ENCODE measurements at regions not wholly inside any gene's neighbourhood (a gene's known extent, or its start where the extent isn't known, plus 50 kb on each side); places are given as distances from the start of the nearest gene placed in this dataset.
"Not testable (repeated sequence)": the region's sequence is repeated elsewhere in the genome, so short reads cannot be mapped to it uniquely, and the experiment has no call there.

DNA sequence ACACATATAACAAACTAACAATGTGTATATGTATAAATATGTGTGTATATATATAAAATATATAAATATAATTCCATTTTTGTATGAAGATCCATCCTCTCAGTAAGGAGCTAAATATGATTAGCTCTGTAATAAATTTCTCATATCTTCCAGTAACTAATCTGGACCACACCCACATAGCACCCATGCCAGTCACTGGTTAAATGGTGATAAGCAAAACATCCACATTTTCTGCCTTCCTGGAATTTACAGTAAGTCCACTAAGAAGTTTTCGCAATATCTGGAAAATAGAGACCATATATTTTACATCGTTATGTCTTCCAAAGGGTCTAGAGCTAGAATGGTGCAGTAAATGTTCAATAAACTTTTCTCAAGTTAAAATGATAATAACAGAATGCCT, 151.5 kb upstream of the STMND1 start:
- DNase-seq (ENCODE audit: low read depth in 2 of 3, low spot score in 2 of 3) = no peak

DNA sequence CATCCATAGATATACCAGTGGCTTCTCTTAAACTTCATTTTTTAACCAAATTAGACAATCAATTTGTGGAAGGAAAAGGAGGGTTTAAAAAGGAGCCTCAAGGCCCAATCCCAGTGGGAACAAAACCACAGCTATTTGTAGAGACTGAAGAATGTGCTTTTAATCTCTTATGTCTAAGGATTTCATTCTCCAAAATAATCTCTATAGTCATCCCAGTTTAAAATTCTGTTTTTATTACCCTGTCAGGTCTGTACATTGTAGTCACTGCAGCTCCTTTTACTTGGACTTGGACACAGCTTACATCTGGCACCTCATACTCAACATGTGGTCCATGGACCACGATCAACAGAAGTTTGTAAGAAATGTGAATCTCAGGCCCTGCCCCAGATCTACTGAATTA, 152.1 kb upstream of the STMND1 start:
- no peak for DNase-seq (ENCODE audit: low read depth in 2 of 3, low spot score in 2 of 3)

DNA sequence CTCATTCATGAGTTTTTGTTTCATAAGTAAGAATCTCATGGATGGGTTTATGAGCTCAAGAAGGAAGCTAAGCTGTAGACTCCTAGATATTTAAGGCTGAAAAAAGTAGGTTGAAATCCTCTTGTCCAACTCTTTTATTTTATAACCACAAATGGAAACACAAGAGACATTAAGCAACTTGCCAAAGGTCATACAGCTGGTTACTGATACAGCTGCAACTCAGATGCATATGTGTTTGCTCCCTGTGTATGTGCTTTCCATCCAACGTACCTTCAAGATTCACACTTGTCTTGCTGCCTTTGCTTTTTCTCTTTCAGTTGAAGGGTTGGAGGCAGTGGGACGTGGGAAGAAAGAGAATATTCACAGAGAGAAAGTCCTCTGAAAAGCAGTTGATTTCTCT, 153.5 kb upstream of the STMND1 start:
- no peak for DNase-seq (ENCODE audit: low read depth in 2 of 3, low spot score in 2 of 3)

GRCh38 chr6:16947375-16948015, 154.4 kb upstream of the STMND1 start:
- DNase-seq (ENCODE audit: low read depth in 2 of 3, low spot score in 2 of 3) = no peak

DNA sequence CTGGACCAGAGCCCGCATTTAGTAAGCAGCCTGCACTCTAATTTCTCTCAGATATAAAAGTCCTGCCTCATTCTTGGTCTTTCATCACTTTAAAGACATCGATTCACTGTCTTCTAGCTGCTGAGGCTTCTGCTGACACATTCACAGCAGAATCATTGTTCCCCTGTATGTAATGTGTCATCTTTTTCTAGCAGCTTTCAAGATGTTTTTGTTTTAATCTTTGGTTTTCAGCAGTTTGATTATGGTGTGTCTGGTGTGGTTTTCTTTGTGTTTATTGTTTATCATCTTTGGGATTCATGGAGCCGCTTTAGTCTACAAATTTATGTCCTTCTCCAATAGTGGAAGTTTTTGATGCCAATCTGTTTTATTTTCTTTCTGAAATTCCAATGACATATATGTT, 157.3 kb upstream of the STMND1 start:
- no peak for DNase-seq (ENCODE audit: low read depth in 2 of 3, low spot score in 2 of 3)

DNA sequence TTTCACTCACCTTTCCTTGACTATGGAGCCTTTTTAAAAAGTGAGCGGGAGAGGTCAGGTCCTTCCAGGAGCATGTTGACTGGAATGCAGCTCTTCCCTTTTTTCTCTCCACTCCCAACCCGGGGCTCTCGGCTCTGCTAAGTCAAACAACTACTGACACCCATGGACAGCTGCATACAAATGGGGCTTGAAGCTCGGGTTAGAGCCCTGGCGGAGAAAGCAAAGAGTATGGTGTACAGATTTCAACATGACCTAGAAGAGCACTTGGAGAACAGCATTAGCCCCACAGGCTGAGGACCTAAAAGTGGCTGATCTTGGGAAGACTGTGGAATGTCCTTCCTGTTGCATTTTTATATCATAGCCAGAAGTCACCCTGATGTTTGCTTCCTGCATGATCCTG, 162.0 kb upstream of the STMND1 start:
- no peak for DNase-seq (ENCODE audit: low read depth in 2 of 3, low spot score in 2 of 3)

DNA sequence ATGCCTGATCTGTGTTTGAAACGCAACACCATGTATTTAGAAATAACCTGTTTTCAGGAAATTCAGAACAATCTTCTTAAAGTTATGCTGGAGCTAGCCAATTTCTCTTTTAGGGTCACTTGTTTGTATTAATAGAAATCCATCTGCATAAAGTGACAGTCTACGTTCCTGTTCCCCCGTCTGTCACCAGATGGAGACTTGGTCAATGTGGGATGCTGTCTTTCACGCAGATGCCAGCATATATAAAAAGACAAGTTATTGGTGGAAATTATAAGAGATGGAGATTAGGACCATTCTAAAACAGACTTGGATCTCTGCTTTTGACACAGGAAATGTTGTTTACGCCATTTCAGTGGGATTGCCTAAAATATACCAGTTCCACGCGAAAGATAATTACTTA, 162.5 kb upstream of the STMND1 start:
- no peak for DNase-seq (ENCODE audit: low read depth in 2 of 3, low spot score in 2 of 3)

DNA sequence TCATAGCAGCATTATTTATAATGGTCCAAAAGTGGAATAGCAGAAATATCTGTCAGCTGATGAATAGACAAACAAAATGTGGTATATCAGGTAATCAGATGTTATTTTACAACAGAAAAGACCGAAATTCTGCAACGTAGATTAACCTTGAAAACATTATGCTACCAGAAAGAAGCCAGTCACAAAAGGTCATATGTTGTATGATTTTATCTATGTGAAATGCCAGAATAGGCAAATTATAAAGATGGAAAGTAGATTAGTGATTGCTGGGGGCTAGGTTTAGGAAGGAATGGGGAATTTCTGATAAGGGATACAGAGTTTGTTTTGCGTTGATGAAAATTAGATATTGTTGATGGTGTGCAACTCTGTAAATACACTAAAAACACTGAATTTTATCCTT, 165.0 kb upstream of the STMND1 start:
- DNase-seq (ENCODE audit: low read depth in 2 of 3, low spot score in 2 of 3) = no peak

GRCh38 chr6:16933961-16934360, 167.9 kb upstream of the STMND1 start:
- DNase-seq (ENCODE audit: low read depth in 2 of 3, low spot score in 2 of 3) = no peak

DNA sequence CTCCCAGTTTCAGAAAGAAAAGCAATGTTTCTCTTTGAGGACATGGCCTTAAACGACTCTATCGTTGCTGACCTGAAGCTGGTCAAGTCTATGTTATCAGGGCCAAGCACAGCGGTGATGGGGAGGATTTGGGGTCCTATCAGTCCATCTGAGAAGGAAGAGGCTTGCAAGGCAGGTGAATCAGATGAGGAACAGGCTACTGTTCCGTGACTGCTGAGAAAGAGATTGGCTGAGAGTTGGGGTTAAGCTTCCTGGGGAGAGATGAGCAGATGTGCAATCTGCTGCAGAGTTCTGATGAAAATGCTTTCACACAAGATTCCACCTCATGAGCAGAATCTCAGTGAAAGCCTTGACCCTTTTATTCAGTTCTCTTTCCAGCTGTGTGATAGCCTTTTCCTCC, 168.3 kb upstream of the STMND1 start:
- DNase-seq (ENCODE audit: low read depth in 2 of 3, low spot score in 2 of 3) = no peak

- no peak for DNase-seq (ENCODE audit: low read depth in 2 of 3, low spot score in 2 of 3)
These were observed 168.9 kb upstream of the STMND1 start for GRCh38 chr6:16932920-16933319.

GRCh38 chr6:16931079-16931478, 169.8 kb upstream of the ATXN1 start:
- DNase-seq (ENCODE audit: low read depth in 2 of 3, low spot score in 2 of 3) = not testable (repeated sequence)

DNA sequence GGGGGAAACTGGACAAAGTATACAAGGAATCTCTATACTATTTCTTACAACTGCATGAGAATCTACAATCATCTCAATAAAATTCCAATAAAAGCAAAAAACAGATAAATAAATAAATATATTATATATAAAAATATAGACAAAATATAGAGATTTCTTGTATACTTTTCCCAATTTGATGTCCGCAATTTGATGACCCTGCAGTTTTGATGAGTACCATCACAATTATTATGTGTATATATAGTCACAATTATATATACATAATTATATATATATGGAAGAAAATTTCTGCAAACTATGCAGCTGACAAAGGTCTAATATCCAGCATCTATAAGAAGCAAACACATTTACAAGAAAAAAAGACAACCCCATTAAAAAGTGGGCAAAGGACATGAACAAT, 169.2 kb upstream of the ATXN1 start:
- no peak for DNase-seq (ENCODE audit: low read depth in 2 of 3, low spot score in 2 of 3)

- DNase-seq (ENCODE audit: low read depth in 2 of 3, low spot score in 2 of 3) = no peak
These were observed 168.5 kb upstream of the ATXN1 start for GRCh38 chr6:16929809-16930208.

DNA sequence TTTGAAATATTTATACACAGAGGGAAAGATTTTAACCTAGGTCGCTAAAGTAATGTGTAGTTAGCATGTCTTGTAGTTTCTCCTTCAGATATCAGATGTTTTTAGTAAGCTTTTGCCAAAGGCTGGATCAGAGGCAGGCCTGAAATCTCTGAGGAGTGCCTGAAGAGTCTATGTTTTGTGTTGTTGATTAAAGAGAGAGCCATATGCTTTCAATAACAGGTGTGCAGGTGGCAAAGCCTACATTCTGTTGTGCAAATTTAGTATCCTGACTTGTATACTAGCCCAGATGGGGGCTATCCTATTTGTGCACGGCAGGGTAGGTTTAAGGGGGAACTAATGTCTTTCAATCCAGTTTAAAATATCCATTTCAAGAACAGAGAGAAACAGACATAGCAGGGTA, 167.1 kb upstream of the ATXN1 start:
- DNase-seq (ENCODE audit: low read depth in 2 of 3, low spot score in 2 of 3) = no peak

DNA sequence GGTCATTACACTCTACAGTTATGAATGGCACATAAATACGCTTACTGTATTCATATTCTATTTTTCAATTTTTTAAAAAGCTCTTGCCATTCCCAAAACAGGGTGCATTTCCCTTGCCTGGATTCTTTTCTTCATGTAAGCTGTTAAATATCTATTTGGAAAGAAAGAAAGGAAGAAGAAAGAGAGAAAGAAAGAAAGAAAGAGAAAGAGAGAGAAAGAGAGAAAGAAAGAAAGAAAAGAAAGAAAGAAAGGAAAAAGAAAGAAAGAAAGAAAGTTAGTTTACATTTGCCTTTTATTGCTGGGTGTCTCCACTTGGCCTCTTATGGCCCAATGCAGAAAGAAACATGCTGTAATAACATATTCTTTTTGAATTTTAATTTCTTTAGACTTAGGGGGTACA, 165.9 kb upstream of the ATXN1 start:
- no peak for DNase-seq (ENCODE audit: low read depth in 2 of 3, low spot score in 2 of 3)

DNA sequence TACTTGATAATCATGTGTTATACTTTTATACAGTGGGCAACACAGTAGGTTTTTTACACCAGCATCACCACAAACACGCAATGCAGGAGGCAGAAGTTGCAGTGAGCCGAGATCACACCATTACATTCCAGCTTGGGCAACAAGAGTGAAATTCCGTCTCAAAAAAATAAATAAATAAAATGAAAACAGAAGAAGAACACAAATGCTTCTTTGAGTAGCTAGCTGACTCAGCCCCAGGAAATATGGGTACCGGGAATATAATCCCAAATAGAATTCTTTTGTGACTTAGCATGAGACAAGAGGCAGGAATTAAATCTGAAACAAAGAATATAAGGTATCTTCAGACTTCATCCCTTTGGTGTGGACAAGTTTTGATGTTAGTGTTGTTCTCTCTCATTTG, 164.2 kb upstream of the ATXN1 start:
- DNase-seq (ENCODE audit: low read depth in 2 of 3, low spot score in 2 of 3) = no peak

- DNase-seq (ENCODE audit: low read depth in 2 of 3, low spot score in 2 of 3) = no peak
These were observed 161.0 kb upstream of the ATXN1 start for GRCh38 chr6:16922282-16922681.

DNA sequence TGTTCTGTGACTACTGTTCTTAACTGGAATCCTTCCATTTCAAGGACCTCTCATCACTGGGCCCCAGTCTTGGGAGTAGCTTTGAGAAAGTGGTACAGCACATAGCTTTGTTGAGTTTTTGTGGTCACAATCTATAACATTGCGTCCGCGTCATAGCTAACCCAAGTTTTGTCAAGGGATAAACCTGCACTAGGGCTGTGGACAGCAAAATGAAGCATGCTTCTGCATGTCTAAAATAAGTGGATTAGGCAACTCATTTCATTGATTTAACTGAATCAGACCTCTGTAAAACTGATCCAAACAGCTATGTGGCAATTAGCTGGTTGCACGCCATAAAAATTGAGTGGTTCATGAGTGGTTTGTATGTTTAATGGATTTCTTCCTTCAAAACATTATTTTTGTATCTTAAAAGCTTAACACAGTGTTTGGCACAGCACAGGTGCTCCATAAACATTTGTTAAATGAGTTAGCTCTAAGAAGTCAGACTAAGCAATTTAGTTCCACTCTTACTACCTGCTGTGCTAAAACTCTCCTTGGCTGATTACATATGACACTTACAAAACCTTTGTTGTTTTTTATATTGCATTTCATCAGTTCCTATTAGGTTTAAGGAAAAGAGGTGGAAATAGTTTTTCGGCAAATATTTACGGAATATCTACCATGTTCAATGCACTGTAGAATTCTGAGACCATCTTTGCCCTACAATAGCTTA, 160.3 kb upstream of the ATXN1 start:
- DNase-seq (ENCODE audit: low read depth in 2 of 3, low spot score in 2 of 3) = no peak

DNA sequence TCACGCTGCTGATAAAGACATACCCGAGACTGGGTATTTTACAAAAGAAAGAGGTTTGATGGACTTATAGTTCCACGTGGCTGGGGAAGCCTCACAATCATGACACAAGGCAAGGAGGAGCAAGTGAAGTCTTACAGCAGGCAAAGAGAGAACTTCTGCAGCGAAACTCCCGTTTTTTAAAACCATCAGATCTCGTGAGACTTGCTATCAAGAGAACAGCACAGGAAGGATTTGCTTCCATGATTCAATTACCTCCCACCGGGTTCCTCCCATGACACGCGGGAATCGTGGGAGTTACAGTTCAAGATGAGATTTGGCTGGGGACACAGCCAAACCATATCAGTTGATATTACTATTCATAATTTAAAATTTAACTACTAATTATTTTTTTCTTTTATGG, 157.3 kb upstream of the ATXN1 start:
- no peak for DNase-seq (ENCODE audit: low read depth in 2 of 3, low spot score in 2 of 3)

DNA sequence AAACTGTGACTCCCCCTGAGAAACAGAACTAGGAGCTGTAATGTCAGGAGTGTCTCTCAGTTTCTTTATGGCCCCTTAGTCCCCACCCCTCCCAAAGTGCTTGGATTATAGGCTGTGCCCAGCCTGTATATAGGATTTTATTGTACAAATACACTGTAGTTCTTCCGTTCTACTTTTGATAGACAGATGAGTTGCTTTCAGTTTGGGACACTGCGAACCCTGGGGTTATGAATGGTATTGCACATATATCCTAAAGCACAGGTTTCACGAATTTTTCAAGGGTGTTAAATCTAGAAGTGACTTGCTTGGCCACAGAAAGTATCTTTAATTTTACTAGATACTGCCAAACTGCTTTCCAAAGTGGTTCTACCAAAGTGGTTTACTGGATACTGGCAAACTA, 152.9 kb upstream of the ATXN1 start:
- no peak for DNase-seq (ENCODE audit: low read depth in 2 of 3, low spot score in 2 of 3)

GRCh38 chr6:16912756-16913155, 151.5 kb upstream of the ATXN1 start:
- no peak for DNase-seq (ENCODE audit: low read depth in 2 of 3, low spot score in 2 of 3)

GRCh38 chr6:16911088-16911487, 149.8 kb upstream of the ATXN1 start:
- DNase-seq (ENCODE audit: low read depth in 2 of 3, low spot score in 2 of 3) = no peak

Measured in activated CD8-positive, alpha-beta memory T cell treated with anti-CD3 and anti-CD28 coated beads for 48 hours (primary cell).